ENCODE measurements at regions not wholly inside any gene's neighbourhood (a gene's known extent, or its start where the extent isn't known, plus 50 kb on each side); places are given as distances from the start of the nearest gene placed in this dataset.

- no peak for DNase-seq
Measured at GRCh38 chr2:212945526-212945925, 205.9 kb downstream of the IKZF2 start.

GRCh38 chr2:212943351-212943750, 208.1 kb downstream of the IKZF2 start:
- no peak for DNase-seq

GRCh38 chr2:212941361-212941760, 210.1 kb downstream of the IKZF2 start:
- no peak for DNase-seq

GRCh38 chr2:212940816-212941215, 210.6 kb downstream of the IKZF2 start:
- DNase-seq = no peak

DNA sequence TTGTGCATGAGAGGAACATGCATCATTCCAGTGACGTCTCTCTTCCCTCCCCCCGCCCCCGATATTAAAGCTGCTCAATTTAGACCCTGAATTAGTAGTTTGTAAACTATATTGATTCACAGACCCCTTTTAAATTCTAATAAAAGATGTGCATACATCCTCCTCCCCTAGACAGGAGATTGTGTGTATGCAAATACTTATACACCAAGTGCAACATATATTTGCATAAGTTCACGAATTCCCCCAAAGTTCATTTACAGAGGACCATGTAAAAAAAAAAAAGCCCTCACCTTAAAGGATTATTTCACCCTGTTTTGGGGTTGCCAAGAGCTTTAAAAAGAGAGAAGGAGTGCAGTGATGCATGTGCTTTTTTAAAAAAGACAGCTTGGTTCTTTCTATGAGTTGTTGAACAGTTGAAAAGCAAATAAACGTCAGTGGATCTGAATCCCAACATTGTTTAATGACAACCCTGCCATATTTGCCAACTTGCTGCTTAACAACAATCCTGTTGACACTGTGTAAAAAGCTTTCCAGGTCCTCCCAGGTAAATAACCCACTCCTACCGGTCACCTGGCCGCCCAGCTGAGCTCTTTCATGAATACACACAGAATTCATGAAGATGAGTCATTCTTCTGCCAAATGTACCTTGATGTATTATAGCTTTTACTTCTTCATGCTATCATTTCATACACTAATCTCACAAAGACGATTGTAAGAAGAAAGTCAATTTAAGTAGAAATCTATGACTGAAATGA, 211.5 kb downstream of the IKZF2 start:
- DNase-seq = no peak

GRCh38 chr2:212938144-212938793, 213.1 kb downstream of the IKZF2 start:
- no peak for DNase-seq

DNA sequence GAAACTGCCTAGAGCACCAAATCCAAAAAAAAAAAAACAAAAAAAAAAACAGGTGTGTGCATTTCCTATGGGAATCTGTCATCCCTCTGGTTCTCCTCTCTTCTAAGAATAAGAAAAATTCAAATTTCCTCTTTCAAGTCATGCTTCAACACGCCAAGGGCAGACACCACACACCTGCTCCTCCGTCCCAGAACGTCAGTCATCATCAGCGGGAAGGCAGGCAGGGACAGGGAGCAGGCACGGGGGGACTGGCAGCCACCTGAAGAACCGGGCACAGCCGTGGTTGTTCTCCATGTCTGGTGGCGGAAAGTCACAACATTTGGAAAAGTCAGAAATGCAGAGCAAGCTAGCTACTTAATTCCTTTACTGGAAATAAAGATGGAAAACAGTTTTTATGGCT, 214.8 kb downstream of the IKZF2 start:
- no peak for DNase-seq

DNA sequence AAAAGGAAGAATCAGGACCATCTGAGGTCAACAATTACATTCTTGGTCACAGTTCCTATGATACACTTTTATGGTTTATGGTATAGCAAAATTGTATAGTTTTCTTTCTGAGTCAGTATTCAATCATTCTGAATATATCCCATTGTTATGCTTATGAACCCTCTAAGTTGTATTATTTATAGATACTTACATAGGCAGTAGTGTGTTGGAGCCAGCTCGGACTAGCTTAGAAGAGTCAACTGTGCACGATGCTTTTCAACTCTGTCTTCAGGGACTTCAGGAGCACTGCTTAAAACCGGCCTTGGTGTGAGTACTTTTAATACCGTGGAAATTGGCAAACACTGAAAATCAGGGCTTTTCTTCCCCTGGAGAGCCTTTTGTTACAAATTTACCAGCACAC, 215.7 kb downstream of the IKZF2 start:
- no peak for DNase-seq

DNA sequence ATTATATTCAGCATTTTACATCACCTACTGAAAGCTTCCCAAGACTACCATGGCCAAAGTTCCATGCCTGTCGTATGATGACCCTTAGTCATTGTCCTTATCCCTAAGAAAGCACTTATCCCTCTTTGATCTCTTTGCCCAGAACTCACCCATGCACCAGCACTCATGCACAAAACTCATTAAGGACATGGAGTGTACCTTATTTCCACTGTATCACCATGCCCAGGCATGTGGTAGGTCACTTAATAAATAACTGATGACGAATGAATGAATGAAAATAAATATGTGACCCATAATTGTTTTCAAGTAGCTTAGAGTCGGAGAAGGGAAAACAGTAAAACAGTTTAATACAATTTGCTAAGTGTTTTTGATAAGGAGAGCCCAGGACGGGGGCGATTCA, 220.1 kb downstream of the IKZF2 start:
- no peak for DNase-seq

DNA sequence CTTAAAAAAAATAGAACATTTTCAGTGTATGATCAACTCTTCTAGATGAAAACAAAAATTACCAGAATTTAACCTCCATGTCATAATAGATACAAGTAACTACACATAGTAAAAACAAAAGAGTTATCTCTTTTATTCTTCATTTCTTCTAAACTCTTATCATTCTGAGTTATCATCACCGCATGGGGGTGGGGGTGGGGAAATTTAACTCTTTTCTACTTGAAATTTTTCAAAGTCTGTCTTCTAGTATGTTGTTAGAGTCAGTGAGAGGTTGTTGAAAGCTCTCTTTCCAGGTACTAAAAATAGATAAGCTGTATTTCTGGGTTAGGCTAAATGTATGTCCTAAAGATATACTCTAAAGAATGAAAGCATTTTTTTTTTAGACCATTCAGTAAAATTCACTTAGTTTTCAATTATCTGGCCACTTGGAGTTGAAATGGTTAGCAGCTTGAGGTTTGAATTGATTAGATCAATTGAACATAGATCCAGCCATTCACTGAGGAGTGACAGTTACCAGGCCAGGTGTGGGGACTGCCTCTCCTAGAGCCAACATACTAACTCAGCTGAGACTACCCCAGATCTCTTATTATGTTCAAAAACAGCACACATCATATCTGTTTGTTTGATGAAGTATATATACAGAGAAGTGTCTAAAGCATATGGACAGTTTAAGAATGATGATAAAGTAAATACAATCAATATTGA, 220.7 kb downstream of the IKZF2 start:
- no peak for DNase-seq

GRCh38 chr2:212929971-212930370, 221.4 kb downstream of the IKZF2 start:
- no peak for DNase-seq

DNA sequence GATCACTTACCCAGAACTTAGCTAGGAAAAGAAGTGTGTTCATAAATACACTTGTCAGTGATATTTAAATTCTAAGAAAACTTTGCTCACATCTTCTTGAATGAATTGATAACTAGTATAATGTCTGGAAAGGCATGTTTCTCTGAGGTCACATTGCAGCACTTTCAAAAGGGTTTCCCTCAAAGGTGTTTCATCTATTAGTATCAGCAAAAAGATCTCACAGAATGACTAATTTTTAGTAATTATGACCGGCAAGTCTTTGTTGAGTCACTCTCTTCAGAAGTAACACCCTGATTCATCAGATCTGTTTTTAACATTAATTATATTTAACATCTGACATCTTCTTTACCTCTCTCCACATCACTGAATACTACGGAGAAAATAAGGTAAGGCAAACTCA, 222.3 kb downstream of the IKZF2 start:
- no peak for DNase-seq

- DNase-seq = no peak
Measured at GRCh38 chr2:212928681-212929080, 222.7 kb downstream of the IKZF2 start.

DNA sequence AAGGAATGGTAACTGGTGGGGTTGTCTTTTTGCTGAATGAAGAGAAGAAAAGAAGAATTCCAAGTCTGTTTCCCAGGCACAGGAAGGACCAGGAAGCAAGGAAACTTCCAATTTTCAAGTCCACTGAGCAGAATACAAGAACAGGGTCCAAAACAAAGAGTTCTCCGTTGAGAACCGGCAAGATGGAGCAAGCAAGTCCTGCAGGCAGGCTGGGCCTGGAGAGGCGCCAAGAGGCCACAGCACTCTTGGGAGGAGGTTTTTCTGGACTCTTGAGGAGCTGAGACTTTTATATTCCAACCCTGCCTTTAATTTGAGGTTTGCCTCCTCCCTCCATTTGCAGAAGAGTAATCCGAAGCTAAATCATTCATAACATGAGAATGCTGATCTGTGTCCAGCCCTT, 224.5 kb downstream of the IKZF2 start:
- no peak for DNase-seq

- DNase-seq = no peak
Measured at GRCh38 chr2:212923393-212923792, 228.0 kb downstream of the IKZF2 start.

DNA sequence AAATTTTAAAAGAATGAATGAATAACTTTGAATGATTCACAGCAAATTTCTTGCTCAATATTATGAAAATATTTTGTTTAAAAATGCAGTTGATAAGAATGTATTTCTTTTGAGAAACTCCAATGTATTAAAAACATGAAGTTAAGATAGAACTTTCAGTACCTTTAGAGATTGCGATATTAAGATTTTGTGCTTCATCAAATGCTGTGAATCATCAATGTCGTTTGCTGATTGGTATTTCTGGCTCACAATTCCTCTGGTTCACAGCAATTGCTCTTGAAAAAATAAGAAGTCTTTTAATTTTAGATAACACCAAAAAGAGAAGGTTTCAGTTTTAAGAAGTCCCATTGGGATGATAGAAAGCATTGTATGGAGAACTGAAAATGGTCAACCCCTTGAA, 228.7 kb downstream of the IKZF2 start:
- no peak for DNase-seq

DNA sequence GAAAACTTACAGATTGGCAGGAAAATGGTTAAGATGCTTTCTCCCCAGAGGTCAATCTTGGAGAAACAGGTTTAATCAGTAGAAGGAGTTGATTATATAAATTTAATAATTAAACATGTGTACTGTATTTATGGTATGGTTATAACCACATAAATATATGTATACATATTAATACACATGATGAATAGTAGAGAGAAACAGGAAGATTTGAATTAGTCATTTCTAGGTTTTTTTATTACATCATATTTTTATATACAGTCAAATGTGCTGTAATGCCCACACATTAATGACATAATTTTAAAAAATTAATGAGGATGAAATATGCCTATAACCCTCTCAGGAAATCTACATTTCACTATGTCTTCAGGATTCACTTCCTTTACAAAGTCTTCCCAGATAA, 229.7 kb downstream of the IKZF2 start:
- DNase-seq = no peak

GRCh38 chr2:212921061-212921460, 230.4 kb downstream of the IKZF2 start:
- DNase-seq = no peak

DNA sequence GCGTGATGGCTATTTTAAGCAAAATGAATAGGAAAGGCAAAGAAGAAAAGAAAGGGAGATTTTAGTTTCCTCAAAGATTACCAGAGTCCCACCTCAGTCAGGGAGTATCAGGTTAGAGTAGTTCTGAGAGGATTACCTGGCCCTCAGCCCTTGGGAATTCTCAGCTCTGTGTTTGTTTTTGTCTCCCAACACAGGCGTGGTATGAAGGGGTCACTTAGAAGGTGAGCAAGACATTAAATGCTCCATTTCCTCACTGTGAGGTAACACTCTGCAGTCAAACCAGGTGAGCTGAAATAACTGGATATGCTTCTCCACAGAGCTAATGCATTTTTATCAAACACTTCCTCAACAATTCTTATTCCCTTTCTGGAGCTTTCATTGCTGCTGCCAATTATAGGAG, 232.2 kb downstream of the IKZF2 start:
- no peak for DNase-seq

DNA sequence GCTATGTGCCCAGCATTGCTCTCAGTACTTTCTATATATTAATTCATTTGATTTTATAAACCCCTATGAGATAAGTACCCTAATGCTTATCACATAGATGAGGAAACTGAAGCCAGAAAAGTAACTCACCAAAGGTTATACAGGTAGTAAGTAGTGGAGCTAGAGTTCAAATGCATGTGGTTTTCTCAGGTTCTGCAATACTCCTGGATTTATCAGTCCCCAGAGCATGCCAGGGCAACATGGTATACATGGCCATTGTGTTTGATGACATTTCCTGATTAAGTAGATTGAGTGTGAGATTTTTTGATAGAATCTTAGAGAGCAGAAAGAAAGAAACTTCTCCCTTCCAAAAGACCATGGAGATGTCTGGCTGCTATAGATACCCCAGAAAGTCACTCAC, 233.1 kb downstream of the IKZF2 start:
- no peak for DNase-seq

DNA sequence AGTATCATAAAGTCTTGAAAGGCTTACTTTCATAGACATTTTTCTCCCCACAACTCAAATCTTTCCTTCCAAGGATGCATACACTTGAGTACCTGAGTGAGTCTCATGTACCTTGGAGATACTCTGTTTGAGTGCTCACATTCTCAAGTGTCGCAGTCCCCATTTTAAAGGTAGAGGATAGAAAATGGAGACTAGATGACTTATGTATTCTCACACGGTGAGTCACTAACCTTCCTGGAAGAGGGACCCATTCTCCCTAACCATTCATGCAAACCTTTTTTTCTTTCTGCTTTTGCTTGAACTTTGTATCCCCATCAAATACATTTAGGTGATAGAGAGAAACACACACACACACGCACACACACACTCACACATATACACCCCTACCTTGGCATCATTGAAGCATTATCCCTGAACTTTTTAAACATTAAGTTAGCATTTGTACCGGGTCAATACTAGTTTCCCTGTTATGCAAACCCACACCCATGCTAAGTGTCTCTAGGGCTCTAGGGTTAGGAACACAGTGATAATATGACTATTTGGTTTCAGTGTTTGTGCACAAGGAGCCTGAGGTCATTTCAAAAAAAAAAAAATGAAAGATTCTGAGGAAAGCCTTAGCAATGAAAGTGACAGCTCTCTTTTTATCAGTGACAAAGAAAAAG, 236.2 kb downstream of the IKZF2 start:
- DNase-seq = no peak

- peak; percentile 3 for DNase-seq
Measured at GRCh38 chr2:212914392-212914791, 237.0 kb downstream of the IKZF2 start.

DNA sequence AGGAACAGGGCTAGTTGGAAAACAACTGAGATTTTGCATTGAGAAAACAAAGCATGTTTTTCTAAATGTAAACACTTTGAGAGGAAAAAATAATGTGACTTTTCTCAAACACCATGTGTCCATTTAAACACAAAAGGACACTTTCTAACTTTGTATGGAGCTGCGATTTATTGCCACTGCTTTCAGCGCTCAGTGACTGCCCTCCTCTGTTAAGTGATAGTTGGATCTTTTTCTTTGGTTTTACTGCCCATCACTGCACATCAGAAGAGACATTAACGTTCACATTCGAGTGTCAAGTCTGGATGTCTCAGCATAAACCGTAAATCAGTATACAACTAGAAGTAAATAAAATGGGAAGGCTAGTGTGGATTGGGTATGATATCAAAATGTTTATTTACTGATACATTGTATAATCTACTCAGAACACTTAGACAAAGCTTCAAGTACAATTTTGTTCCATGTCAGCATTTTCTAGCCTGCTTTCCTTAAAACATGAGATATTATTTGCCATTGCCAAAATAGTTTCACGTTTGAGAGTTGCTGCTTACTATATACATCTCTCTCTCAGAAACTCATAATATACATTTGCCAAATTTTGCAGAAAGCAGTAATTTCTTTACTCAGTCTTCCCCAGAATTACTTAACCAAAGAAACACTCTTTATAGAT, 237.6 kb downstream of the IKZF2 start:
- DNase-seq = no peak
